Activated T-cell treated with anti-CD3 and anti-CD28 coated beads for 48 hours (primary cell): ENCODE measurements at regions not wholly inside any gene's neighbourhood (a gene's known extent, or its start where the extent isn't known, plus 50 kb on each side); places are given as distances from the start of the nearest gene placed in this dataset.
"Not testable (repeated sequence)": the region's sequence is repeated elsewhere in the genome, so short reads cannot be mapped to it uniquely, and the experiment has no call there.

ENCODE experiments used
- DNase-seq: peaks from one replicate; pipeline ENCODE4 v3.0.0-alpha.2; 2020; ENCODE audit warnings: low read depth

GRCh38 chr13:105684216-105684615, 851.2 kb downstream of the EFNB2 start:
- DNase-seq: no peak

GRCh38 chr13:105679838-105680237, 855.6 kb downstream of the EFNB2 start:
- DNase-seq: no peak

- DNase-seq: no peak
Measured at GRCh38 chr13:105678072-105678471, 857.4 kb downstream of the EFNB2 start.

GRCh38 chr13:105672881-105673280, 862.6 kb downstream of the EFNB2 start:
- no peak for DNase-seq

DNA sequence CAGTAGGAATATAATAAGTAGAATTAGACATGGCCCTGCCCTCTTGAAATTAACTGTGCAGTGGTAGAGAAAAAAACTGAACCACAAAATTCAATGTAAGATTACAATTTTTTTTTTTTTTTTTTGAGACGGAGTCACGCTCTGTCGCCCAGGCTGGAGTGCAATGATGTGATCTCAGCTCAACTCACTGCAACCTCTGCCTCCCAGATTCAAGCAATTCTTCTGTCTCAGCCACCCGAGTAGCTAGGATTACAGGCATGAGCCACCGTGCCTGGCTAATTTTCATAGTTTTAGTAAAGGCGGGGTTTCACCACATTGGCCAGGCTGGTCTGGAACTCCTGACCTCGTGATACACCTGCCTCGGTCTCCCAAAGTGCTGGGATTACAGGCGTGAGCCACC, 864.3 kb downstream of the EFNB2 start:
- not testable (repeated sequence) for DNase-seq

- DNase-seq: no peak
Measured at GRCh38 chr13:105670179-105670990, 865.1 kb downstream of the EFNB2 start.

DNA sequence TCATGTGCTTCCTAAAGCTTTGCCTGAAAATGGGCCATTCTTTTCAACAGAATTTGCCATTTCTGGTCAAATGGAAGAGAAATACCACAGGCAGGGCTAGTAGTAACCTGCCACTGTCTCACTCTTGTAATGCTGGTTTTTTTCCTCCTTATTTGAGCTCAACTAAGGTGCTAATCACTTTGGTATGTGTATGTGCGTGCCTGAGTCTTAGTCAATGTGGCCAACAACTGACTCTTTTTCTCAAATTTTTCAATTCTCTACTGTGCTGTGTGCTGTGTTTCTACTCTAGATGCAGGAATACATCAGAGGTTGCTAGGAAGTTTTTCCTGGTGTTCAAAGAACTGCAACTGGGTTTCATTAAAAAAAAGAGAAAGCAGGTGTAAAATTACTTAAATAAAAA, 870.2 kb downstream of the EFNB2 start:
- no peak for DNase-seq

- DNase-seq: no peak
Measured at GRCh38 chr13:105663182-105663581, 872.3 kb downstream of the EFNB2 start.

- DNase-seq: no peak
Measured at GRCh38 chr13:105660561-105660960, 874.9 kb downstream of the EFNB2 start.

DNA sequence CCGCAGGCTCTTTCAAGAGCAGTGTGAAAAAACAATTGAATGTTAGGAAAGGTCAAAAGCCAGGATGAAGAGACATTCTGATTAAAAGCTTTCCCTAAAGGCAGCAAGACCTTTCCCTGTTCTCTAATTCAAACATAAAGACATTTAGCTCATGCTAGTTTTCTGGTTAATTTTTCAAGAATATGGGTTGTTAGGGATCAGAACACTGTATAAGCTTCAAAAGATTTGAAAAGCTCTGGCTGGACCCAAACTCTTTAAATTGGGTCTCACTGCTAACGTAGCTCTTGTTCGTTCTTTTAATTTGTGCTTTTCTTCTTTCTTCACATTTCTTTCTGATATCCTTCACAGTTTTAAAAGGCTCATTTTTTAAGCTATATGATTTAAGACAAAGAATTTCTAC, 877.0 kb downstream of the EFNB2 start:
- no peak for DNase-seq

DNA sequence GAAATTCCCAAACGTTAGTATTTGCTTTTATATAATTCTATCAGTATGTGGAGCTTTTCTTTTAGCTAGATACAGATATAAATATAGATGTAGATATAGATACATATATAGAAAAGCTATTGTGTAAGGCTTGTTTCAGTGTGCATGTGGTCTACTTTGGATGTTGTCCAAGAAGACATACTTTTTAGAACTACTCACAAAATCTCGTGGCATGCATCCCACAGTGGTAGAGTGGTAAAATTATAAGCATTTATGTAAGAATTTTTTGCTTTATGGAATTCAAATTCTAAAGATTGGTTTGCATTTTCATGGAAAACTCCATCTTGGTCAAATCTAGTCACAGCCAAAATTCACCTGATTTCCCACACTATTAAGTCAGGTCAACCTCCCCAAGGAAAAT, 880.4 kb downstream of the EFNB2 start:
- DNase-seq: no peak

- DNase-seq: no peak
Measured at GRCh38 chr13:105643966-105644365, 891.5 kb downstream of the EFNB2 start.

- DNase-seq: no peak
Measured at GRCh38 chr13:105642511-105642958, 892.9 kb downstream of the EFNB2 start.

- no peak for DNase-seq
Measured at GRCh38 chr13:105641121-105641520, 894.3 kb downstream of the EFNB2 start.

DNA sequence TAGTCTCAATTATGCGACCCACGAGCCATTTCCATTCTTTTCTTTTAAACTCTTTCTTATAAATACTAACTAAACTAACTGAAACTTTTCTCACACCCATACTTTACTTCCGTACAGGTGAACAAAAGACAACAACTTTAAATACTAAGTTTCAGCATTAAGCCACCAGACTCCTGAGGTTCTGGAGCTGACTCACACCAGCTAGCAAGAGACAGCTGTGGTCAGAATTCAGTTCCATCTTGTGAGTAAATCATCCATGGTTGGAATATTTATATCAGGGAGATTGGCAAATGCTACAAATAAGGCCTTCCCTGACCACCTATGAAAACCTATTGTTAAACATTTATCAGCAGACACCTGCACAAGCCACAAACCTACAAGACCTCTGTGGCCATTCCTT, 897.0 kb downstream of the EFNB2 start:
- DNase-seq: no peak

GRCh38 chr13:105634059-105634458, 901.4 kb downstream of the EFNB2 start:
- DNase-seq: no peak

- no peak for DNase-seq
Measured at GRCh38 chr13:105630431-105630830, 905.0 kb downstream of the EFNB2 start.

DNA sequence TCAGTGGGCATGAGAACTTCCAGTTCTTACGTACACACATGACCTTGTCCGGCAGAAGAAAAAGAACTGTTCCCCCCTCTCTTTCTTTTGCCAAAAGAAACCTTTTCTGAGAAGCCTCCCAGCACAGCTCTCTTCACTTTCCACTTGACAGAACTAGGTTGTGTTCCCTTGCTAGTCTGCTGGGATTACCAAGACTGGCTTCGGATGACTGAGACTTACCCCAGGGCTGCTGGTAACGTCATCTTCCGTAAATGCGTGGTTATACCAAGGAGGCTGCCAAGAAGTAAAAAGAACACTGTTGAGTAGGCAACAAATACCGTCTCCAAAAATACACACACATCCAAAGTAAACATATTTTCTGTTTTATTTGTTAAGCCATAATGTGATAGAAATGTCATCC, 908.2 kb downstream of the EFNB2 start:
- no peak for DNase-seq

- DNase-seq: no peak
Measured at GRCh38 chr13:105625691-105626090, 909.8 kb downstream of the EFNB2 start.

GRCh38 chr13:105616333-105617075, 919.0 kb downstream of the EFNB2 start:
- no peak for DNase-seq

- DNase-seq: no peak
Measured at GRCh38 chr13:105612541-105612940, 922.9 kb downstream of the EFNB2 start.

GRCh38 chr13:105611424-105611823, 924.0 kb downstream of the EFNB2 start:
- DNase-seq: no peak

DNA sequence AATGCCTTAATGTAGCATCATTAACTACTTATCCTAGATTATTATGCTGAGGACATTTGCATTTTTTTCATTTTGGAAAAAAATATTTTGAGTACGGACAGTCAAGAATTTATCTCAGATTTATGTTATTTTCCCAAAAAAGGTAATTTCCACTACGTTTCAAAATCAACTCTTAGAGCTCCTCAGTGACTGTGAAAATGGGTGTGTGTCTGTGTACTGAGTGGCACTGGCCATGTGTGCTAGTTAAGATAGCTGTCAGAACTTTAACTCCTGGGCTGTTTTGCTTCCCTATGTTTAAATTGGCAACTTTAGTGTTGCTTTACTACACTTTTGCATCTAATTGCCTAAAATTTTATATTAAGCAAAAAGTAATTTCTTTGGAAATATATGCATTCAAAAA, 927.4 kb downstream of the EFNB2 start:
- no peak for DNase-seq
